Esophagus squamous epithelium (tissue), 5 donors: ENCODE measurements at regions not wholly inside any gene's neighbourhood (a gene's known extent, or its start where the extent isn't known, plus 50 kb on each side); places are given as distances from the start of the nearest gene placed in this dataset.

ENCODE experiments used
- DNase-seq: peaks from one replicate; lab custom pipeline; 2025; lab: John Stamatoyannopoulos, UW
- H3K27ac ChIP-seq, 4 donors: fragments of 200-600 bp; sonication (generic); one replicate each; pipeline ENCODE4 v1.5.1; 2016 to 2019; ENCODE audit warnings: mild to moderate bottlenecking in 1 of 4
- H3K27me3 ChIP-seq, 4 donors: fragments of 200-600 bp; sonication (generic); 1 replicate in 3 of 4; 2 replicates in 1 of 4; pipeline versions ENCODE4 v1.5.1 to v1.6.0; 2017 to 2021; ENCODE audit warnings: antibody characterized with exemption in 1 of 4
- H3K36me3 ChIP-seq, 3 donors: fragments of 200-600 bp; sonication (generic); one replicate each; pipeline ENCODE4 v1.5.1; 2016 to 2019
- H3K4me1 ChIP-seq, 3 donors: fragments of 200-600 bp; sonication (generic); one replicate each; pipeline ENCODE4 v1.5.1; 2017 to 2019
- H3K4me3 ChIP-seq, 4 donors: fragments of 200-600 bp; sonication (generic); 1 replicate in 3 of 4; 2 replicates in 1 of 4; pipeline ENCODE4 v1.5.1; 2016 to 2019; ENCODE audit warnings: mild to moderate bottlenecking in 2 of 4, moderate library complexity in 1 of 4
- H3K9me3 ChIP-seq, 3 donors: fragments of 200-600 bp; sonication (generic); one replicate each; pipeline ENCODE4 v1.5.1; 2016 to 2019
- CTCF ChIP-seq, 6 experiments: fragments of 450-650 bp in 4 of 6; fragments of 200-600 bp in 2 of 6; sonication (generic) in 2 of 6; IDR thresholded peaks; one replicate each; pipeline ENCODE4 v1.5.1; 2016 to 2019; ENCODE audit warnings: antibody characterized with exemption in 6 of 6, mild to moderate bottlenecking in 4 of 6, moderate library complexity in 4 of 6
- POLR2A ChIP-seq, 4 donors: fragments of 450-650 bp; IDR thresholded peaks; one replicate each; pipeline ENCODE4 v1.6.1; 2017; ENCODE audit warnings: antibody characterized with exemption in 4 of 4, mild to moderate bottlenecking in 4 of 4, moderate library complexity in 3 of 4
- WGBS, 2 donors: methylation state at CpG; one replicate each; pipeline ENCODE4 v1.1.5; 2018; 5-methylcytosine and 5-hydroxymethylcytosine counted together
- intact Hi-C: fragments of 100-400 bp; cut with DNase I; formaldehyde crosslinking; loops from one replicate; pipeline ENCODE4 v1.15.0; 2022
- donor health status: DM: yes; HTN: yes; CAD: no.

- 58 to 65% methylated on average over 3 of the region's 3 CpGs for WGBS, 2 donors
Measured at GRCh38 chr2:145315053-145315452, 795.1 kb upstream of the ZEB2 start.

GRCh38 chr2:145314119-145314633, 794.3 kb upstream of the ZEB2 start:
- Histone ChIP-seq H3K9me3 (no peaks in the 10 kb centered on the region), H3K27me3 (no peaks in the 10 kb centered on the region), H3K36me3 (no peaks in the 10 kb centered on the region), H3K27ac (no peak overlapping the region), H3K4me1 (no peaks in the 10 kb centered on the region), H3K4me3 (no peak overlapping the region)
- intact Hi-C loops, result no loop called here
- DNase-seq, result no peak
- TF ChIP-seq CTCF (IDR thresholded peaks at IDR 0.05) (no peak), POLR2A (IDR thresholded peaks at IDR 0.05) (no peak)
- WGBS, 2 donors, result 81 to 85% methylated on average over 3 of the region's 3 CpGs

More at GRCh38 chr2:145315053-145315452, 795.1 kb upstream of the ZEB2 start:
- Histone ChIP-seq H3K4me1 (no peaks in the 10 kb centered on the region), H3K27me3 (no peaks in the 10 kb centered on the region), H3K36me3 (no peaks in the 10 kb centered on the region), H3K9me3 (no peaks in the 10 kb centered on the region), H3K4me3 (no peak overlapping the region), H3K27ac (no peak overlapping the region)
- intact Hi-C loops, result no loop called here
- TF ChIP-seq CTCF (IDR thresholded peaks at IDR 0.05) (no peak), POLR2A (IDR thresholded peaks at IDR 0.05) (no peak)
- DNase-seq, result no peak

- no peaks in the 10 kb centered on the region for H3K36me3 ChIP-seq
- no peak for DNase-seq
- no peak overlapping the region for H3K27ac ChIP-seq
- no peak overlapping the region for H3K4me3 ChIP-seq
- no peaks in the 10 kb centered on the region for H3K27me3 ChIP-seq
- WGBS, 2 donors, result 85 to 86% methylated on average over 1 of the region's 1 CpG
- H3K9me3 ChIP-seq, result no peaks in the 10 kb centered on the region
- intact Hi-C loops, result no loop called here
- H3K4me1 ChIP-seq, result no peaks in the 10 kb centered on the region
- TF ChIP-seq CTCF (IDR thresholded peaks at IDR 0.05) (no peak), POLR2A (IDR thresholded peaks at IDR 0.05) (no peak)
Measured at GRCh38 chr2:145305889-145306288, 786.0 kb upstream of the ZEB2 start.

- no peaks in the 10 kb centered on the region for H3K9me3 ChIP-seq
- no peaks in the 10 kb centered on the region for H3K4me1 ChIP-seq
Measured at GRCh38 chr2:145304501-145304900, 784.6 kb upstream of the ZEB2 start.

GRCh38 chr2:145303536-145303935, 783.6 kb upstream of the ZEB2 start:
- Histone ChIP-seq H3K27ac (no peak overlapping the region), H3K9me3 (no peaks in the 10 kb centered on the region), H3K27me3 (no peaks in the 10 kb centered on the region), H3K4me1 (no peaks in the 10 kb centered on the region), H3K36me3 (no peaks in the 10 kb centered on the region), H3K4me3 (no peak overlapping the region)
- WGBS, 2 donors, result 62 to 80% methylated on average over 2 of the region's 2 CpGs
- no peak for DNase-seq
- no peak for TF ChIP-seq POLR2A (IDR thresholded peaks at IDR 0.05)
- no peak for TF ChIP-seq CTCF (IDR thresholded peaks at IDR 0.05)
- intact Hi-C loops, result no loop called here

More at GRCh38 chr2:145304501-145304900, 784.6 kb upstream of the ZEB2 start:
- WGBS, 2 donors, result 86% methylated on average over 3 of the region's 3 CpGs
- Histone ChIP-seq H3K4me3 (no peak overlapping the region), H3K27ac (no peak overlapping the region), H3K36me3 (no peaks in the 10 kb centered on the region), H3K27me3 (no peaks in the 10 kb centered on the region)
- no peak for TF ChIP-seq CTCF (IDR thresholded peaks at IDR 0.05)
- TF ChIP-seq POLR2A (IDR thresholded peaks at IDR 0.05), result no peak
- intact Hi-C loops, result no loop called here
- no peak for DNase-seq
